ENCODE measurements at regions not wholly inside any gene's neighbourhood (a gene's known extent, or its start where the extent isn't known, plus 50 kb on each side); places are given as distances from the start of the nearest gene placed in this dataset.

GRCh38 chr9:93869088-93869487, 86.1 kb downstream of the BARX1 start:
- no peak for TF ChIP-seq CTCF (conservative IDR thresholded peaks at IDR 0.05 in 1 of 2, IDR thresholded peaks at IDR 0.05 in 1 of 2; ENCODE audit: extremely low read depth in 1 of 2, insufficient read depth in 1 of 2, low read depth in 1 of 2, low read length in 2 of 2)
- no peak for TF ChIP-seq EZH2 (IDR thresholded peaks at IDR 0.05; ENCODE audit: borderline replicate concordance, low read length)
